Left lung (tissue), 4 donors: ENCODE measurements at regions not wholly inside any gene's neighbourhood (a gene's known extent, or its start where the extent isn't known, plus 50 kb on each side); places are given as distances from the start of the nearest gene placed in this dataset.

Source experiments
- ATAC-seq: fragments of 200-7000 bp; cut with Tn5 transposase; one replicate; pipeline ENCODE4 v1.9.1; 2020; ENCODE audit warnings: moderate library complexity
- DNase-seq, 4 donors: peaks; one replicate each; pipeline ENCODE4 v3.0.0-alpha.2; 2013 to 2020
- H3K27ac ChIP-seq, 2 donors: fragments of 200-600 bp; sonication (generic) in 1 of 2; one replicate each; pipeline versions ENCODE4 v1.5.0 to v1.8.0; 2020 to 2021
- H3K27me3 ChIP-seq, 2 donors: fragments of 200-600 bp; sonication (generic) in 1 of 2; one replicate each; pipeline versions ENCODE4 v1.5.0 to v1.8.0; 2020 to 2021
- H3K36me3 ChIP-seq, 2 donors: fragments of 200-600 bp; sonication (generic) in 1 of 2; one replicate each; pipeline versions ENCODE4 v1.5.0 to v1.8.0; 2020 to 2021
- H3K4me1 ChIP-seq, 2 donors: fragments of 200-600 bp; one replicate each; pipeline ENCODE4 v1.8.0; 2021
- H3K4me3 ChIP-seq, 2 donors: fragments of 200-600 bp; sonication (generic) in 1 of 2; one replicate each; pipeline versions ENCODE4 v1.5.0 to v1.8.0; 2020 to 2021; ENCODE audit warnings: mild to moderate bottlenecking in 1 of 2
- H3K9me3 ChIP-seq, 2 donors: fragments of 200-600 bp; sonication (generic) in 1 of 2; one replicate each; pipeline versions ENCODE4 v1.5.0 to v1.8.0; 2020 to 2021
- intact Hi-C, 2 donors: fragments of 100-400 bp; cut with DNase I; formaldehyde crosslinking; loops; one replicate each; pipeline versions ENCODE4 v1.11.2 to v1.14.2; 2022
- TF ChIP-seq, protein P1 (sequence below), 2 donors: fragments of 200-600 bp; sonication (generic) in 1 of 2; IDR thresholded peaks; one replicate each; pipeline versions ENCODE4 v1.5.0 to v1.8.0; 2021; ENCODE audit warnings: antibody characterized with exemption in 2 of 2
- donor health status: DM: no; HTN: yes; CAD: no.
- donor health status: DM: no; HTN: no; CAD: no.

DNA sequence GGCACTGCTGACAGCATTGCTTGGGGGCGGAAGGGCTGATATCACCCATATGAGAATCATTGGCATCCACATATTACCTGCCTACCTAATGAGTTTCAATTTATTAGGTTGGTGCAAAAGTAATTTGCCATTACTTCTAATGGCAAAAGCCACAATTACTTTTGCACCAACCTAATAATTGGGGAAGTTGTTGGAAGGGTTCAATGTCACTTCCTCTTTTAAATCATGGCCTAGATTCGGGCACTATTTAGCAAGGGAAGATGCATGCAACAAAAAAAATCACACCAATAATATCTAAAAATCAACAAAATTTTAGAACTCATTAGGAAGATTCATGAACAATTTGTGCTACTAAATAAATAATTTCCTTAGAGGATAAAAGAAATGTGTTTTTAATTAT is 56.0 kb upstream of the AGTR1 start:
- TF ChIP-seq, protein P1, sequence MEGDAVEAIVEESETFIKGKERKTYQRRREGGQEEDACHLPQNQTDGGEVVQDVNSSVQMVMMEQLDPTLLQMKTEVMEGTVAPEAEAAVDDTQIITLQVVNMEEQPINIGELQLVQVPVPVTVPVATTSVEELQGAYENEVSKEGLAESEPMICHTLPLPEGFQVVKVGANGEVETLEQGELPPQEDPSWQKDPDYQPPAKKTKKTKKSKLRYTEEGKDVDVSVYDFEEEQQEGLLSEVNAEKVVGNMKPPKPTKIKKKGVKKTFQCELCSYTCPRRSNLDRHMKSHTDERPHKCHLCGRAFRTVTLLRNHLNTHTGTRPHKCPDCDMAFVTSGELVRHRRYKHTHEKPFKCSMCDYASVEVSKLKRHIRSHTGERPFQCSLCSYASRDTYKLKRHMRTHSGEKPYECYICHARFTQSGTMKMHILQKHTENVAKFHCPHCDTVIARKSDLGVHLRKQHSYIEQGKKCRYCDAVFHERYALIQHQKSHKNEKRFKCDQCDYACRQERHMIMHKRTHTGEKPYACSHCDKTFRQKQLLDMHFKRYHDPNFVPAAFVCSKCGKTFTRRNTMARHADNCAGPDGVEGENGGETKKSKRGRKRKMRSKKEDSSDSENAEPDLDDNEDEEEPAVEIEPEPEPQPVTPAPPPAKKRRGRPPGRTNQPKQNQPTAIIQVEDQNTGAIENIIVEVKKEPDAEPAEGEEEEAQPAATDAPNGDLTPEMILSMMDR (IDR thresholded peaks at IDR 0.05), result no peak
- Histone ChIP-seq H3K9me3 (no peaks in the 10 kb centered on the region), H3K27me3 (no peaks in the 10 kb centered on the region), H3K4me3 (no peak overlapping the region), H3K27ac (no peak overlapping the region), H3K4me1 (no peaks in the 10 kb centered on the region), H3K36me3 (no peaks in the 10 kb centered on the region)
- ATAC-seq, result no peak
- intact Hi-C loops, result no loop called here
- no peak for DNase-seq

DNA sequence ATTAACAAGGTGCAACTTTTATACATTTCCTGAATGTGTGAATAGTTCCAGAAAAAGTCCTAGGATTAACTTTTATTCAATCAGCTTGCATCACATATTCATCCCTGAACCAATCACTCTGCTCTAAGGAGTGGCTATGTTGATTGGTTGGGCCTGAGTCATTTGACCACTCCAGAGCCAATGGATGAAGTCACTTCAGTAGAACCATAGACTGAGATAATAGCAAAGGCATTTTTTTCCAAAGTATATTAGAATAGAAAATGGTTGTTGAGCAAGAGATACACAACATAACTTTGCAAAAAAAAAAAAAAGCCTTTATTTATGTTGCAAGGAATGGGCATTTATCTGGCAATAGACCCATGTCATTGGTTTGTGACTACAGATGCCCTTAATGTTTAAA is 55.5 kb upstream of the AGTR1 start:
- Histone ChIP-seq H3K27me3 (no peaks in the 10 kb centered on the region), H3K9me3 (no peaks in the 10 kb centered on the region), H3K27ac (no peak overlapping the region), H3K4me1 (no peaks in the 10 kb centered on the region), H3K36me3 (no peaks in the 10 kb centered on the region), H3K4me3 (no peak overlapping the region)
- TF ChIP-seq, protein P1 (IDR thresholded peaks at IDR 0.05), result no peak
- intact Hi-C loops, result no loop called here
- ATAC-seq, result no peak
- no peak for DNase-seq

GRCh38 chr3:148642616-148643015 is 55.1 kb upstream of the AGTR1 start:
- ATAC-seq (peak; percentile 21), DNase-seq (no peak)
- H3K4me3 ChIP-seq, result no peak overlapping the region
- H3K9me3 ChIP-seq, result no peaks in the 10 kb centered on the region
- no peaks in the 10 kb centered on the region for H3K36me3 ChIP-seq
- intact Hi-C loops, result no loop called here
- H3K27me3 ChIP-seq, result no peaks in the 10 kb centered on the region
- H3K27ac ChIP-seq, result no peak overlapping the region
- TF ChIP-seq, protein P1 (IDR thresholded peaks at IDR 0.05), result no peak
- no peaks in the 10 kb centered on the region for H3K4me1 ChIP-seq

GRCh38 chr3:148643389-148643840 is 54.3 kb upstream of the AGTR1 start:
- Histone ChIP-seq H3K9me3 (no peaks in the 10 kb centered on the region), H3K4me3 (no peak overlapping the region), H3K36me3 (no peaks in the 10 kb centered on the region), H3K4me1 (no peaks in the 10 kb centered on the region), H3K27me3 (no peaks in the 10 kb centered on the region), H3K27ac (peak overlapping the region in 1 of 2 donors; percentile 14)
- no peak for DNase-seq
- intact Hi-C loops, result no loop called here
- TF ChIP-seq, protein P1 (IDR thresholded peaks at IDR 0.05), result no peak
- ATAC-seq, result peak; percentile 35

- Histone ChIP-seq H3K27ac (no peak overlapping the region), H3K9me3 (no peaks in the 10 kb centered on the region), H3K36me3 (no peaks in the 10 kb centered on the region), H3K4me1 (no peaks in the 10 kb centered on the region), H3K4me3 (no peak overlapping the region), H3K27me3 (no peaks in the 10 kb centered on the region)
- DNase-seq (no peak), ATAC-seq (no peak)
- intact Hi-C loops, result no loop called here
- TF ChIP-seq, protein P1 (IDR thresholded peaks at IDR 0.05), result no peak
These were observed 51.5 kb upstream of the AGTR1 start for GRCh38 chr3:148646126-148646665.
